PC-3 (cell line): ENCODE measurements at regions not wholly inside any gene's neighbourhood (a gene's known extent, or its start where the extent isn't known, plus 50 kb on each side); places are given as distances from the start of the nearest gene placed in this dataset.

Experiments used
- ATAC-seq: fragments of 200-7000 bp; cut with Tn5 transposase; 2 replicates; pipeline ENCODE4 v1.9.1; 2020; ENCODE audit warnings: mild to moderate bottlenecking, moderate library complexity
- BruUV-seq: library from RNA; stranded (reverse); fragments of 400-500 nt; replicated peaks from 2 replicates; lab custom pipeline; 2021; lab: Mats Ljungman, UMichigan
- CTCF ChIA-PET: fragments of 300-600 bp; sonication (Branson Sonifier 250); formaldehyde crosslinking; loops from one replicate; lab custom pipeline; 2022; ENCODE audit warnings: antibody characterized with exemption; lab: Charles Lee
- POLR2A ChIA-PET: fragments of 300-600 bp; sonication (Branson Sonifier 250); formaldehyde crosslinking; loops from one replicate; lab custom pipeline; 2022; ENCODE audit warnings: antibody characterized with exemption; ENCODE audit not compliant: unreplicated experiment; lab: Charles Lee
- DNase-seq: peaks from one replicate; pipeline ENCODE4 v3.0.0-alpha.2; 2015
- H2AFZ ChIP-seq: fragments of 300-600 bp; sonication (generic); 2 replicates; pipeline ENCODE4 v1.6.0; 2016; ENCODE audit warnings: antibody characterized with exemption, low read length
- H3F3A ChIP-seq: fragments of 300-600 bp; sonication (generic); one replicate; pipeline ENCODE4 v1.6.0; 2017; ENCODE audit warnings: antibody characterized with exemption, low read length, control low read depth, mild to moderate bottlenecking; ENCODE audit not compliant: unreplicated experiment
- H3K27ac ChIP-seq: fragments of 300-600 bp; sonication (generic); 2 replicates; pipeline ENCODE4 v1.5.1; 2016; ENCODE audit warnings: mild to moderate bottlenecking, low read length
- H3K27me3 ChIP-seq: fragments of 300-600 bp; sonication (generic); 2 replicates; pipeline ENCODE4 v1.6.1; 2016; ENCODE audit warnings: low read length, mixed read lengths
- H3K36me3 ChIP-seq: fragments of 300-600 bp; sonication (generic); 2 replicates; pipeline ENCODE4 v1.6.1; 2016; ENCODE audit warnings: low read depth, mixed run types, low read length, mixed read lengths
- H3K4me1 ChIP-seq: fragments of 300-600 bp; sonication (generic); 2 replicates; pipeline ENCODE4 v1.5.1; 2016; ENCODE audit warnings: low read length; ENCODE audit not compliant: insufficient read depth
- H3K4me2 ChIP-seq: fragments of 300-600 bp; sonication (generic); 2 replicates; pipeline ENCODE4 v1.6.0; 2016; ENCODE audit warnings: low read length
- H3K4me3 ChIP-seq: fragments of 300-600 bp; sonication (generic); 2 replicates; pipeline ENCODE4 v1.5.1; 2016; ENCODE audit warnings: mild to moderate bottlenecking, low read length, mixed read lengths
- H3K79me2 ChIP-seq: fragments of 300-600 bp; sonication (generic); 2 replicates; pipeline ENCODE4 v1.6.1; 2017; ENCODE audit warnings: low read length, mixed read lengths
- H3K9ac ChIP-seq: fragments of 300-600 bp; sonication (generic); 2 replicates; pipeline ENCODE4 v1.6.0; 2016; ENCODE audit warnings: mild to moderate bottlenecking, low read length
- H3K9me2 ChIP-seq: fragments of 300-600 bp; sonication (generic); replicated peaks from 2 replicates; pipeline ENCODE4 v1.6.1; 2016; ENCODE audit warnings: mixed run types, low read length, mixed read lengths
- H3K9me3 ChIP-seq: fragments of 300-600 bp; sonication (generic); 2 replicates; pipeline ENCODE4 v1.6.1; 2016; ENCODE audit warnings: low read length, mixed read lengths
- H4K20me1 ChIP-seq: fragments of 300-600 bp; sonication (generic); 2 replicates; pipeline ENCODE4 v1.6.1; 2016; ENCODE audit warnings: low read length, mixed read lengths
- CTCF ChIP-seq: fragments of 300-600 bp; sonication (generic); conservative IDR thresholded peaks from 2 replicates; pipeline ENCODE4 v1.5.1; 2017; ENCODE audit warnings: antibody characterized with exemption, low read depth, mild to moderate bottlenecking, low read length
- EZH2 ChIP-seq: fragments of 300-600 bp; sonication (generic); IDR thresholded peaks from one replicate; pipeline ENCODE4 v1.6.1; 2017; ENCODE audit warnings: antibody characterized with exemption, mild to moderate bottlenecking, low read length; ENCODE audit not compliant: unreplicated experiment
- EZH2phosphoT487 ChIP-seq: fragments of 300-600 bp; sonication (generic); IDR thresholded peaks from 2 replicates; pipeline ENCODE4 v1.6.1; 2018; ENCODE audit warnings: mild to moderate bottlenecking, antibody characterized with exemption, low read length, borderline replicate concordance
- intact Hi-C: fragments of 100-400 bp; cut with micrococcal nuclease; formaldehyde crosslinking; loops from 2 replicates; pipeline ENCODE4 v1.9.0; 2023

- CTCF ChIA-PET, result no interaction called here
- H2AFZ ChIP-seq, result no peak overlapping the region
- no peak for TF ChIP-seq EZH2phosphoT487
- no peak for TF ChIP-seq CTCF
- TF ChIP-seq EZH2, result no peak
- BruUV-seq, result no TSS peak
- no peaks in the 10 kb centered on the region for H3K79me2 ChIP-seq
- no peak overlapping the region for H3K4me3 ChIP-seq
- no peak overlapping the region for H3K9ac ChIP-seq
- ATAC-seq (no peak), DNase-seq (no peak)
- H3K36me3 ChIP-seq, result no peaks in the 10 kb centered on the region
- no peaks in the 10 kb centered on the region for H3F3A ChIP-seq
- H4K20me1 ChIP-seq, result no peaks in the 10 kb centered on the region
- no peaks in the 10 kb centered on the region for H3K27me3 ChIP-seq
- intact Hi-C loops, result no loop called here
- H3K4me2 ChIP-seq, result no peak overlapping the region
- no peaks in the 10 kb centered on the region for H3K4me1 ChIP-seq
- no peaks in the 10 kb centered on the region for H3K9me3 ChIP-seq
- POLR2A ChIA-PET, result no interaction called here
- H3K9me2 ChIP-seq, result no peaks in the 10 kb centered on the region
- H3K27ac ChIP-seq, result no peak overlapping the region
Measured at GRCh38 chr5:124027441-124027840, 515.5 kb downstream of the CSNK1G3 start.

GRCh38 chr5:124025306-124025845, 513.4 kb downstream of the CSNK1G3 start:
- ATAC-seq (no peak), DNase-seq (no peak)
- Histone ChIP-seq H3K9me2 (no peaks in the 10 kb centered on the region), H3K4me2 (no peak overlapping the region), H3K4me1 (no peaks in the 10 kb centered on the region), H4K20me1 (no peaks in the 10 kb centered on the region), H3K9me3 (no peaks in the 10 kb centered on the region), H3K27ac (no peak overlapping the region), H3K27me3 (no peaks in the 10 kb centered on the region), H2AFZ (no peak overlapping the region), H3F3A (no peaks in the 10 kb centered on the region), H3K4me3 (no peak overlapping the region), H3K79me2 (no peaks in the 10 kb centered on the region), H3K9ac (no peak overlapping the region), H3K36me3 (no peaks in the 10 kb centered on the region)
- intact Hi-C loops, result no loop called here
- BruUV-seq, result no TSS peak
- no peak for TF ChIP-seq EZH2
- TF ChIP-seq EZH2phosphoT487, result no peak
- TF ChIP-seq CTCF, result no peak
- ChIA-PET POLR2A (interaction anchor here (0.5 kb wide), 1 partner anchor 664 kb away, joined by 6 read pairs; no protein-coding TSS in a partner anchor), CTCF (no interaction called here)

- TF ChIP-seq EZH2, result no peak
- TF ChIP-seq CTCF, result no peak
- H3K4me1 ChIP-seq, result no peaks in the 10 kb centered on the region
- no peaks in the 10 kb centered on the region for H3K36me3 ChIP-seq
- no peaks in the 10 kb centered on the region for H3F3A ChIP-seq
- no peak overlapping the region for H3K27ac ChIP-seq
- no peaks in the 10 kb centered on the region for H3K9me2 ChIP-seq
- H3K4me2 ChIP-seq, result no peak overlapping the region
- no peaks in the 10 kb centered on the region for H4K20me1 ChIP-seq
- H3K79me2 ChIP-seq, result no peaks in the 10 kb centered on the region
- no peak for ATAC-seq
- H2AFZ ChIP-seq, result no peak overlapping the region
- no peak overlapping the region for H3K4me3 ChIP-seq
- no peaks in the 10 kb centered on the region for H3K9me3 ChIP-seq
- CTCF ChIA-PET, result no interaction called here
- H3K27me3 ChIP-seq, result no peaks in the 10 kb centered on the region
- POLR2A ChIA-PET, result no interaction called here
- DNase-seq, result no peak
- no TSS peak for BruUV-seq
- intact Hi-C loops, result no loop called here
- H3K9ac ChIP-seq, result no peak overlapping the region
Measured at GRCh38 chr5:124022966-124023365, 511.0 kb downstream of the CSNK1G3 start.
